CD4-positive, alpha-beta T cell treated with Interleukin-15 for 4 hours (primary cell): ENCODE measurements at regions not wholly inside any gene's neighbourhood (a gene's known extent, or its start where the extent isn't known, plus 50 kb on each side); places are given as distances from the start of the nearest gene placed in this dataset.

ENCODE experiments used
- DNase-seq: peaks from one replicate; pipeline ENCODE4 v3.0.0-alpha.2; 2020; ENCODE audit warnings: low spot score

GRCh38 chr1:38571726-38572125 lies 287.8 kb downstream of the RRAGC start:
- no peak for DNase-seq

DNA sequence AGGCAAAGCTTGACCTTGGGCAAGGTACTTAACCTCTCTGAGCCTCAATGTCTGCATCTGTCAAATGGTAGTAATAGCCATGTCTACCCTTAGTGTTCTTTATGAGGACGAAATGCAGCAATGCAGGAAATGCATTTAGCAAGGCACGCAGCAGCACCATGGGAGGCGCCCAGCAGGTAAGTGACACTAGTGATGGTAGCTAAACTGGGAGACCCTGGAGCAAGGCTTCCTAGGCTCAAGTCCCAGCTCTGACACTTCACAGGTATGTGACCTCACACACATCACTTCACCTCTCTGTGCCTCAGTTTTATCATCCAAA lies 289.0 kb downstream of the RRAGC start:
- DNase-seq: no peak

- no peak for DNase-seq
Measured at GRCh38 chr1:38569932-38570656, 289.5 kb downstream of the RRAGC start.

DNA sequence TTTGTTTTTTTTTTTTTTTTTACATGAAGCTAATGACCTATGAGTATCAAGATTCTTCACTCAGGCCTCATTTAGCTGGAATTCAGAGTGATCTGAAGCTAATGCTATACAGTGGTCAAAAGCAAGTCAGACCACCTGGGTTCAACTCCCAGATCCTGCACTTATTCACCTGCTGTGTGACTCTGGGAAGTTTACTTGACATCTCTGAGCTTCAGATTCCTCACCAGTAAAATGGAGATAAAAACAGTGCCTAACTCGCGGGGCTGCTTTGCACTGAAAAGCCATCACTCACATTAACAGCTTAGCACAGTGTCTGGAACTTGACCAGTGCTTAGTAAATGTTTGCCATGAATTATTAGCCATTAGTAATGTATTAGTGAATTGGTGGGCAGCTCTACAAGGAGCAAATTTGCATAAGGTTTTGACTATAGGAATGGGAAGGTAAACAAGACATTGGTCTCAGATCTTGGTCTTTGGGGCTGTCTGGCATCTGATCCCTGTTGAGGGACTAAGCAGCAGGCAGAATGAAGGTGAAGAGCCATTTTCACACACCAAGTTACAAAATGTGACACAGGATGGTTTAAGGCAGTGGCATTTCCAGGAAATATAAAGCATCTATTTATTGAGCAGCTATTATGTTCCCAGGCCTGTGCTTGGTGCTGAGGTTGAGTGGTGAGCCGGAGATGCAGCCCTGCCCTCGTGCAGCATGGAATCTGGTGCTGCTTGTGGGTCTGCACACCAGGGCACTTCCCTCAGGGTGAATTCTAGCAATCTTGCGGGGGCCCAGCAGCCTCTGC lies 291.3 kb downstream of the RRAGC start:
- DNase-seq: no peak

DNA sequence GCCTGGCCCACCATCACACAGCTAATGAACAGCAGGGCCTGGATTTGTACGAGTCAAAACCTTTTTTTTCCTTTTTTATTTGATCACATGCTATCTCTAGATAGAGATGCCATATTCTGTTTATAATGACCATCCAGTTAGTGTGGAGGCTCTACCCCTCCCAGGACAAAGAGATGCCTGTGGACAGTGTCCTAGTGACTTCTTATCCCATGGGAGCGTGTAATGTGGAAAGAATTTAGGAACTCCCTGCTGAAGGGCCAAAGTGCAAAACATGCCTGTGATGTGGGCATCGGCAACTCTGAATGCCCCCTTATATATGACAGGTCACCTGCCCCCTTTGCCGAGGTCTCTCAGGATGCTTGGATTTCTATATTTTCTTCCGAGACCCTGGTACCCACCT lies 292.2 kb downstream of the RRAGC start:
- DNase-seq: no peak

- DNase-seq: no peak
Measured at GRCh38 chr1:38565020-38565491, 294.5 kb downstream of the RRAGC start.

GRCh38 chr1:38563942-38564735 lies 295.4 kb downstream of the RRAGC start:
- DNase-seq: no peak

DNA sequence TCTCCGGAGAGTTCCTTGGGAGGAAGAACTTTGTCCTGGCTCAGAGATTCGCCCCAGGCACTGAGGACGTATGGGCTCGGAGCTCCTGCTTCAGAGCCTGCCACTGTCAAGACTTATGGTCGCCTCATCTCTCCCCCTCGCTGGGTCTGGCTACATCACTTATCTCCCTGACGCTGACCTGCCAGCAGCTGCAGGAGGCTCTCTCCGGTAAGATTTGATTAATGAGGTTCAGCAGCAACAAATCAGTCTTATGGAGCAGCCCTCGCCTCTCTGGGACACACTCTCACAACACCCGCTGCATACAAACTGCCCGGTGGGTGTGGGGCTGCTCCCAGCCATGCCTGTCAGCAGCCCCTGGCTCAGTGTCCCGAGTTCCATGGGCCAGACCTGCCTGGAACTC lies 297.8 kb downstream of the RRAGC start:
- no peak for DNase-seq

- DNase-seq: no peak
Measured at GRCh38 chr1:38561110-38561509, 298.5 kb downstream of the RRAGC start.

- no peak for DNase-seq
Measured at GRCh38 chr1:38560457-38560856, 299.1 kb downstream of the RRAGC start.

- peak; percentile 77 for DNase-seq
Measured at GRCh38 chr1:38559446-38560165, 300.0 kb downstream of the RRAGC start.

- no peak for DNase-seq
Measured at GRCh38 chr1:38558500-38559445, 300.8 kb downstream of the RRAGC start.

DNA sequence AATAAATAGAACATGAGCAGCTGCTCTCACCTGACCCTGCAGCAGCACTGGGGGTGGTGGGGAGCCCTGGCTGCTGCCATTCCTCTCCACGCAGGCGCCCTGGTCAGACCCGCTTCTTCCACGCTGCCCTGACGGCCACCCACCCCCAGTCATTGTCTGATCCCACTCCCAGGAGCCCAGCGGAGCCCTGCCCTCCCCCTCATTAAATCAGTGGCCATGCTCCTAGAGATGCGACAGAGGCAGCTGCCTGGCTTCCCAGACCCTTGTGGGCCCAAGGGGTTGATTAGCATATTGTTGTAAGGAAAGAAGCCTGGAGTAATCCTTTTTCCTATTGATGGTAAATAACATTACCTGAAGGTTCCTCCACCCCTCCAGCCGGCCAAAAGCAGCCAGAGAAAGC lies 301.5 kb downstream of the RRAGC start:
- DNase-seq: no peak

- no peak for DNase-seq
Measured at GRCh38 chr1:38555594-38555993, 304.0 kb downstream of the RRAGC start.

- no peak for DNase-seq
Measured at GRCh38 chr1:38555130-38555529, 304.4 kb downstream of the RRAGC start.

DNA sequence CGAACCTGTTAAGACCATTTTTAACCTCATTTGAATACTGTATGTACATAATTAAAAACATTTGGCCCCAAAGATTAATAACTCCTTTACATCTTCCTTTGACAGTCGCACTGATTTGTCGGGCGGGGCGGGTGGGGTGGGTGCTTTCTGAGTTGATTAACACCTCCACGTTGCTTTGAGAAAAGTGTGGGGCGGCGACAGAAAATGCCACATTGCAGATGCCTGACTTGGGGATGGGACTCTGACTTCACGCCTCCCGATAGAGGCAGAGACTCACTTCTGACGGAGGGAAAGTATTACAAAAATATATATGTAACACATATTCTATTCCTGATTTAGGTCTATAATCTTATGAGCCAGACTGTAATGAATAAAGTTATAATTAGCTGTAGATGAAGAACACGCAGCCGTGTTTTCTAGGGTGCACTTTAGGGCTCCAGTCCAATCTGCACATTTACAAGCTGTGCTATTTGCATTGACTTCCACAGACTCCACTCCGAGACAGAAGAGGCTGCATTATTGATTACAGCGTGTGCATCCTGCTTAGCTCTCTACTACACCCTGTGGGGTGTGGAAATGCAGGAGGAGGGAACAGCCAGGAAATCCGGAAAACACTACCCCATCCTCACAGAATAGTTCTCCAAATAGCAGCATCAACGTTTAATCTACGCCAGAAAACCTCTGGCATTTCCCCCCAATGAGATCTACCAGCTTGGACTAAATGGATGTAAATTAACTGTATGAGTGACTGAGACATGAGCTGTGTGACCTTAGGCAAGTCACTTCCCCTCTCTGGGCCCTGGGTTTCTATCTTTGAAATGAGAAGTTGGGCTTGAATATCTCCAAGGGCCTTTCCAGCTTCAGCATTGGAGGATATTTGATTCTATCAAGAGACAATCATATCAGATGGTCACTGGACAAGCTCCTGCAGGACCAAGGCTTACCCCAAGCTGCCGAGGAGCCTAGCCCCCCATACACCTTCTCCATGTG lies 308.0 kb downstream of the RRAGC start:
- DNase-seq: no peak

DNA sequence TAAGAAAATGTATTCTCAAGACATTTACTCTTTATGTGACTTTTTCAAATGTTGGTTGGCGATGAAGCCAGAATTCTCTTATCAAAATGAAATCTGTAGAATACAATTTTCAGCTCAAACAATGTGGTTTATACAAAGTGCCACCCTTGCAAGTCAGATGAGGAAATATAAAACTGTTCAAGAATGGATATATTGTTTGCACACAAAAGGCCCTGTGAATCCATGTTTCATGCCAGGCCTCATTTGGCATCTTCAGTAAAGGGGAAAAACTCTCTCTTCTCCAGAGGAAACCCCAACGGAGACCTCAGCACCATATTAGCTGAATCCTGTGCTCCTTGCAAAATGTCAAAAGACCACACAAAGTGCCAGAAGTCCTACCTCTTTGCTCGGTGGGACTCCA lies 310.4 kb downstream of the RRAGC start:
- no peak for DNase-seq

DNA sequence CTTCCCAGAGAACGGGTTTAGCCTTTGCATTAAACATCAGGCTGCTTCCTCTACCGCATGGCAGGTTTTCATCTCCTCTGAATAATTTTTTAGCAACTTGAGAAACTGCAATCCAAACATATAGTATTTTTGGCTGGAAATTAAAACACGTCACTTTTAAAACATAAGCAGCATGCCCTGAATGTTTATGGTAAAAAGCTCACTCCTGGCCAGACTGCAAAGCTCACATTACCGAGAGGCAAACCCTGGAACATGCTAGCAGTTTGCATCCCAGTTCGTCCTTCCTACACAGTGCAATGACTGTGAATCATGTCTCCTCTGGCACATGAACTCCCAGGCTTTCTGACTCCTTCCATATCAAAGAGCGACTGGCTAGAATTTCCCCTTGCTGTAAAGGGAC lies 312.3 kb downstream of the RRAGC start:
- DNase-seq: no peak

DNA sequence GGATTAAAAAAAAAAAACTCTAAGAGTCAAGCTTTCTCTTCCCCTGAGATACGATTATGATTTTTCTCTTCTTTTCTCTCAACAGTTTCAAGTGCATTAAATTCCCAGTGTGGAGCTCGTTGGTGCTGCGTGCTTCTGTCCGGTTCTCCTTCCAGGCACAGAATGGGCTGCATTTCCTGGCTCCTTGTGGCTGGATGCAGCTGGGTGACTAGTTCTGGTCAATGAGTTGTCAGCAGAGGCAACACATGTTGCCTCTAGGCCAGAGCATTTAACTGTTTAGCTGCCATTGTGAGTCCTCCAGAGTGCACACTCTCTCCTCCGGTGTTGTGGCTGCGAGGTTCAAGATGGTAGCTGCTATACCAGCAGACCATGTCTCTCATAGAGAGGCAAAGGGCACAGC lies 312.9 kb downstream of the RRAGC start:
- DNase-seq: no peak

DNA sequence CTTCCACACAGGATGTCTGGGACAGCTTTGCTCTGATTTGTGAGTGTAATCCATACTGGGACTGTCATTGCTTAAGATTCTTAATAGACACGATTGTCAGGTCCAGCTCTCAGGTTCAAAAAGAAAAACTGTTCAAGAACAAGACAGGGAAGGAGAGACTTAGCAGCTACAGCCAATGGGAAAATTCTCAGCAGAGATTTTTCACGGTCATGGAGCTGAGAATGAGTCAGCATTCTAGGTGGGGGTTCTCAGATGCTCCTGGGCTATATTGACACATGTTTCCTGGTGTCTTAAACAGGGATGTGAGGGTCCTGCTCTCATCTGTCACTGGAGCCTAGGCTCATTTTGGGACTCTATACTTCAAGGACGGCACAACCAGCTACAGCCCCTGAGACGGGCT lies 318.3 kb downstream of the RRAGC start:
- DNase-seq: no peak
